ENCODE measurements at regions not wholly inside any gene's neighbourhood (a gene's known extent, or its start where the extent isn't known, plus 50 kb on each side); places are given as distances from the start of the nearest gene placed in this dataset.
A peak's percentile ranks its signal among the peaks of the same experiment; 100 is the strongest.
"Not testable (repeated sequence)": the region's sequence is repeated elsewhere in the genome, so short reads cannot be mapped to it uniquely, and the experiment has no call there.

DNA sequence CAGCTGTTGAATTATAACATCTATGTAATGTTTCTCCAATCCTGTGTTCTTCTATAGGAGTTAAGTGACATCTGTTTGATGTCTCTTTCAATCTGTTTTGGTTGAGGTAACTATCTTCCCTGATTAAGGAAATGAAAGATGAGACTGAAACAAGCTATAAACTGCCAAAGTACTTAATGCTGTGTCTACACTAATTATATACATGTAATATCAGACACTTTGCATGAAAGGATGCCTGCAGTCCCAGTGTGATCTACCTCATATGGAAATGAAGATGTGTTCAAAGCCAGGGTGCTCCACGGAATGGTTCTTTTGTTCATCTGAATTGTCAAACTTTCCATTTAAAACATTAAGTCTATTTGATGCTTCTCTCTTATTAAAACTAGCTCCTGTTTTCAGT lies 958.3 kb downstream of the GALC start:
- no peak overlapping the region for H3K4me3 Mint-ChIP-seq (ENCODE audit: unreplicated experiment)
- no peaks in the 10 kb centered on the region for H3K36me3 Mint-ChIP-seq (ENCODE audit: low read depth, unreplicated experiment)
- no peaks in the 10 kb centered on the region for H3K9me3 Mint-ChIP-seq (ENCODE audit: unreplicated experiment)
- peaks cover 1% of the 10 kb centered on the region for H3K27me3 Mint-ChIP-seq (ENCODE audit: unreplicated experiment)
- H3K4me1 Mint-ChIP-seq (ENCODE audit: unreplicated experiment) = no peaks in the 10 kb centered on the region
- H3K27ac Mint-ChIP-seq (ENCODE audit: unreplicated experiment) = no peak overlapping the region
- TF ChIP-seq, protein P1, sequence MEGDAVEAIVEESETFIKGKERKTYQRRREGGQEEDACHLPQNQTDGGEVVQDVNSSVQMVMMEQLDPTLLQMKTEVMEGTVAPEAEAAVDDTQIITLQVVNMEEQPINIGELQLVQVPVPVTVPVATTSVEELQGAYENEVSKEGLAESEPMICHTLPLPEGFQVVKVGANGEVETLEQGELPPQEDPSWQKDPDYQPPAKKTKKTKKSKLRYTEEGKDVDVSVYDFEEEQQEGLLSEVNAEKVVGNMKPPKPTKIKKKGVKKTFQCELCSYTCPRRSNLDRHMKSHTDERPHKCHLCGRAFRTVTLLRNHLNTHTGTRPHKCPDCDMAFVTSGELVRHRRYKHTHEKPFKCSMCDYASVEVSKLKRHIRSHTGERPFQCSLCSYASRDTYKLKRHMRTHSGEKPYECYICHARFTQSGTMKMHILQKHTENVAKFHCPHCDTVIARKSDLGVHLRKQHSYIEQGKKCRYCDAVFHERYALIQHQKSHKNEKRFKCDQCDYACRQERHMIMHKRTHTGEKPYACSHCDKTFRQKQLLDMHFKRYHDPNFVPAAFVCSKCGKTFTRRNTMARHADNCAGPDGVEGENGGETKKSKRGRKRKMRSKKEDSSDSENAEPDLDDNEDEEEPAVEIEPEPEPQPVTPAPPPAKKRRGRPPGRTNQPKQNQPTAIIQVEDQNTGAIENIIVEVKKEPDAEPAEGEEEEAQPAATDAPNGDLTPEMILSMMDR (IDR thresholded peaks at IDR 0.05; ENCODE audit: unreplicated experiment) = no peak
- DNase-seq (ENCODE audit: low spot score) = no peak

DNA sequence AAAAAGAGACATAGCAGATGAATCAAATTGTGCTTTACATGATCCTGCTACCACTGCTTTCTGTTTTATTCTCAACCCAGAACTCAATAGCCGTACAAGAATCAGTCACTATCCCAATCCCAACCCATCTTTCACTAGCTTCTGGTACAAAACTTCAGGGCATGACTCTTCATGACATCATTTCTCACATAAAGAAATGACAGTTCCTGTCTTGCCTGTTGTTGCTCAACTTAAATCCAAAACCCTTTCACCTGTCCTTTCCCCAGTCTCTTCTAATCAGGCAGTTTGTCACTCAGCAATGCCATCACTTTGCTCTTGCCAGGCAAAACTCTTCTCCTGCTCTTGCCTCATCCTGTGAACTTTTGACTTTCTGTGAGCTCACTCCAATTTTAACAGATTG lies 962.8 kb downstream of the GALC start:
- H3K4me3 Mint-ChIP-seq (ENCODE audit: unreplicated experiment) = no peak overlapping the region
- H3K36me3 Mint-ChIP-seq (ENCODE audit: low read depth, unreplicated experiment) = no peaks in the 10 kb centered on the region
- H3K9me3 Mint-ChIP-seq (ENCODE audit: unreplicated experiment) = no peaks in the 10 kb centered on the region
- no peak for DNase-seq (ENCODE audit: low spot score)
- TF ChIP-seq, protein P1 (IDR thresholded peaks at IDR 0.05; ENCODE audit: unreplicated experiment) = no peak
- H3K4me1 Mint-ChIP-seq (ENCODE audit: unreplicated experiment) = no peaks in the 10 kb centered on the region
- peaks cover 1% of the 10 kb centered on the region for H3K27me3 Mint-ChIP-seq (ENCODE audit: unreplicated experiment)
- no peak overlapping the region for H3K27ac Mint-ChIP-seq (ENCODE audit: unreplicated experiment)

DNA sequence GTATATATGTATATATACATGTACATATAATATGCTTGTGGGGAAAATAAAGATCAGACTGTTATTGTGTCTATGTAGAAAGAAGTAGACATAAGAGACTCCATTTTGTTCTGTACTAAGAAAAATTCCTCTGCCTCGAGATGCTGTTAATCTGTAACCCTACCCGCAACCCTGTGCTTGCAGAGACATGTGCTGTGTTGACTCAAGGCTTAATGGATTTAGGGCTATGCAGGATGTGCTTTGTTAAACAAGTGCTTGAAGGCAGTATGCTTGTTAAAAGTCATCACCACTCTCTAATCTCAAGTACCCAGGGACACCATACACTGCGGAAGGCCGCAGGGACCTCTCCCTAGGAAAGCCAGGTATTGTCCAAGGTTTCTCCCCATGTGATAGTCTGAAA lies 972.9 kb downstream of the GALC start:
- not testable (repeated sequence) for H3K36me3 Mint-ChIP-seq (ENCODE audit: low read depth, unreplicated experiment); H3K27ac Mint-ChIP-seq (ENCODE audit: unreplicated experiment); H3K9me3 Mint-ChIP-seq (ENCODE audit: unreplicated experiment); H3K27me3 Mint-ChIP-seq (ENCODE audit: unreplicated experiment); DNase-seq (ENCODE audit: low spot score); H3K4me1 Mint-ChIP-seq (ENCODE audit: unreplicated experiment); H3K4me3 Mint-ChIP-seq (ENCODE audit: unreplicated experiment)

DNA sequence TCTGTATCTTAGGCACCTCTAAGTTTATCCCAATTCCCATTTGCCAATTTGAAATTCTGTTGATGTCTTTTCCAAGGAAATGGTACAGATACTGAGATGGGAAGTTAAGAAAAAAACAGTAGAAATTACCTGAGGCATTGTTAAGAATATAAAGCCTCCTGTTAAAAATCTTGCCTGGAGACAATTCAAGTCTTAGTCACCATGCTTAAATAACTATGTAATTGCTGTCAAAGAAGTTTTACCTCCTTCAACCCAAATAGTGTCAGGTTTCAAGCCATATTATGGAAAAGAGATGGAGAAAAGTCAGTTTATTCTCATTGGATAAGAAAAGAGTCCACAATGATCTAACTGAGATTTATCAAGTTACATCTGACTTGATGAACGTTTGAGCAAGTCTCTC lies 974.7 kb downstream of the GALC start:
- H3K9me3 Mint-ChIP-seq (ENCODE audit: unreplicated experiment) = no peaks in the 10 kb centered on the region
- no peak overlapping the region for H3K27ac Mint-ChIP-seq (ENCODE audit: unreplicated experiment)
- no peak overlapping the region for H3K4me3 Mint-ChIP-seq (ENCODE audit: unreplicated experiment)
- TF ChIP-seq, protein P1 (IDR thresholded peaks at IDR 0.05; ENCODE audit: unreplicated experiment) = no peak
- H3K27me3 Mint-ChIP-seq (ENCODE audit: unreplicated experiment) = no peaks in the 10 kb centered on the region
- H3K4me1 Mint-ChIP-seq (ENCODE audit: unreplicated experiment) = peaks cover 6% of the 10 kb centered on the region
- no peaks in the 10 kb centered on the region for H3K36me3 Mint-ChIP-seq (ENCODE audit: low read depth, unreplicated experiment)
- no peak for DNase-seq (ENCODE audit: low spot score)

DNA sequence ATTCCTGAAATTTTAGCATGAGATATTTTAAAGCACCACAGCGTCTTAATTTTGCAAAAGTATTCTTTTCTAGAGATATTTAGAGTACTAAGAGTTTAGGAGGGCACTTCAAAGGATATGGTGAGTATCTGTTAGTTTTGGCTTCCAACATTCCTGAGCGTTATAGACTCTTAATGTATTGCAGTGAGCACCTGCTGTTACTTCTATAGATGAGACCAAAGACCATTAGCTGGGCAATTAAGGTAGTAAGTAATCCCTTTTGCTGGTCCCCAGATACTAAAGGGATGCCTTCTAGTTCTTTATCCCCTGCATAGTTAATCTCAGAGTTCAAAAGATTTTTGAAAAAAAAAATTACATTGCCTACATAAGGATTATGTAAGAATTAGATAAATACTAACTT lies 975.6 kb downstream of the GALC start:
- H3K4me3 Mint-ChIP-seq (ENCODE audit: unreplicated experiment) = no peak overlapping the region
- H3K36me3 Mint-ChIP-seq (ENCODE audit: low read depth, unreplicated experiment) = no peaks in the 10 kb centered on the region
- no peaks in the 10 kb centered on the region for H3K9me3 Mint-ChIP-seq (ENCODE audit: unreplicated experiment)
- no peak for DNase-seq (ENCODE audit: low spot score)
- TF ChIP-seq, protein P1 (IDR thresholded peaks at IDR 0.05; ENCODE audit: unreplicated experiment) = no peak
- H3K4me1 Mint-ChIP-seq (ENCODE audit: unreplicated experiment) = peaks cover 6% of the 10 kb centered on the region
- H3K27ac Mint-ChIP-seq (ENCODE audit: unreplicated experiment) = no peak overlapping the region
- H3K27me3 Mint-ChIP-seq (ENCODE audit: unreplicated experiment) = no peaks in the 10 kb centered on the region

DNA sequence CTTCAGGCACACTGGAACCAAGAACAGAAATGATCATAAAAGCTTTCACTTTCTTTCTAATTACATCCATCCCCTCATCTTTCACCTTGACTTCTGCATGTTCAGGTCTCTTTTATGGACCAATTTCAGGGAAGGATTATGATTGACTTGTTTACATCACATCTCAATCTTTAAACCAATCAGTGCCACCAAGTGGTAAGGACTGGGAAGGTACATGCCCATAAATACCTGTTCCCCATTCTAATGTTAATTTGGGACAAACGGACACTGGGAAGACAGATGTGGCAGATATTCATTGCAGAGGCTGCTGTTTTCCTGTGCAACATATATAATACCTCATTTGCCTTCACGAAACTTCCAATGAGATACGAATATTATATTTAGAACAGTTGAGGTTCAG lies 978.1 kb downstream of the GALC start:
- no peak for DNase-seq (ENCODE audit: low spot score)
- peaks cover 2% of the 10 kb centered on the region for H3K4me1 Mint-ChIP-seq (ENCODE audit: unreplicated experiment)

More for the DNA sequence above, 978.1 kb downstream of the GALC start:
- H3K36me3 Mint-ChIP-seq (ENCODE audit: low read depth, unreplicated experiment) = no peaks in the 10 kb centered on the region
- TF ChIP-seq, protein P1 (IDR thresholded peaks at IDR 0.05; ENCODE audit: unreplicated experiment) = peak; percentile 21
- H3K27me3 Mint-ChIP-seq (ENCODE audit: unreplicated experiment) = no peaks in the 10 kb centered on the region
- H3K27ac Mint-ChIP-seq (ENCODE audit: unreplicated experiment) = no peak overlapping the region
- H3K4me3 Mint-ChIP-seq (ENCODE audit: unreplicated experiment) = no peak overlapping the region
- no peaks in the 10 kb centered on the region for H3K9me3 Mint-ChIP-seq (ENCODE audit: unreplicated experiment)
